DND-41 (cell line): ENCODE measurements at regions not wholly inside any gene's neighbourhood (a gene's known extent, or its start where the extent isn't known, plus 50 kb on each side); places are given as distances from the start of the nearest gene placed in this dataset.

ENCODE experiments used
- EZH2 ChIP-seq: IDR thresholded peaks from 3 replicates; pipeline ENCODE4 v1.6.1; 2012; ENCODE audit warnings: borderline replicate concordance, low read depth, mild to moderate bottlenecking, moderate library complexity, low read length, inconsistent platforms; ENCODE audit not compliant: severe bottlenecking
- TF ChIP-seq, protein P1 (sequence below): IDR thresholded peaks from 2 replicates; pipeline ENCODE4 v1.5.1; 2012; ENCODE audit warnings: borderline replicate concordance, low read length, moderate library complexity, mild to moderate bottlenecking; ENCODE audit not compliant: poor library complexity, severe bottlenecking; ENCODE audit errors: extremely low read depth

DNA sequence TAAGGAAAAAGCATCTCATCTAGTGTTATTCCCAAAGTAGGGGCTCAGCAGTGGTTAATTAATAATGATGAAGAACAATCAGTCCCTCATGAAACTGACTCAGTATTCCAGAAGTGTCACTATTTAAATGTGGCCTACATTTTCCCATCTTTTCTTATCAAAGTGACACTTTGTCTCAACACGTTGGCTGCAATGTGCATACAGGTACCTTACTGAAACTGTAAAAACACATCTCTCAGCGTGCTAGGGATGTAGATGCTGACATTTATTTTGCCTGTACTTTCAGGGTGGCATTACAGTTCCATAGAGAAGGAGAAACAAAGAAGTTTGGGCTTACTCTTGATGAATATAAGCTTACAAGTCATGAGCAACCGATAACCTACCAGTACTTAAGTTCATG, 58.3 kb upstream of the FAT3 start:
- TF ChIP-seq, protein P1, sequence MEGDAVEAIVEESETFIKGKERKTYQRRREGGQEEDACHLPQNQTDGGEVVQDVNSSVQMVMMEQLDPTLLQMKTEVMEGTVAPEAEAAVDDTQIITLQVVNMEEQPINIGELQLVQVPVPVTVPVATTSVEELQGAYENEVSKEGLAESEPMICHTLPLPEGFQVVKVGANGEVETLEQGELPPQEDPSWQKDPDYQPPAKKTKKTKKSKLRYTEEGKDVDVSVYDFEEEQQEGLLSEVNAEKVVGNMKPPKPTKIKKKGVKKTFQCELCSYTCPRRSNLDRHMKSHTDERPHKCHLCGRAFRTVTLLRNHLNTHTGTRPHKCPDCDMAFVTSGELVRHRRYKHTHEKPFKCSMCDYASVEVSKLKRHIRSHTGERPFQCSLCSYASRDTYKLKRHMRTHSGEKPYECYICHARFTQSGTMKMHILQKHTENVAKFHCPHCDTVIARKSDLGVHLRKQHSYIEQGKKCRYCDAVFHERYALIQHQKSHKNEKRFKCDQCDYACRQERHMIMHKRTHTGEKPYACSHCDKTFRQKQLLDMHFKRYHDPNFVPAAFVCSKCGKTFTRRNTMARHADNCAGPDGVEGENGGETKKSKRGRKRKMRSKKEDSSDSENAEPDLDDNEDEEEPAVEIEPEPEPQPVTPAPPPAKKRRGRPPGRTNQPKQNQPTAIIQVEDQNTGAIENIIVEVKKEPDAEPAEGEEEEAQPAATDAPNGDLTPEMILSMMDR = no peak
- TF ChIP-seq EZH2 = no peak
